IPS-18c (cell line): ENCODE measurements at regions not wholly inside any gene's neighbourhood (a gene's known extent, or its start where the extent isn't known, plus 50 kb on each side); places are given as distances from the start of the nearest gene placed in this dataset.
"Not testable (repeated sequence)": the region's sequence is repeated elsewhere in the genome, so short reads cannot be mapped to it uniquely, and the experiment has no call there.

Experiments
- H3K4me3 ChIP-seq: 2 replicates; pipeline ENCODE4 v1.7.0; 2013; ENCODE audit warnings: low read depth, mild to moderate bottlenecking, low read length, moderate library complexity; ENCODE audit not compliant: insufficient read depth
- H3K9me3 ChIP-seq: one replicate; pipeline ENCODE4 v1.6.1; 2013; ENCODE audit warnings: mild to moderate bottlenecking, low read length, moderate library complexity; ENCODE audit not compliant: control insufficient read depth, insufficient read depth

DNA sequence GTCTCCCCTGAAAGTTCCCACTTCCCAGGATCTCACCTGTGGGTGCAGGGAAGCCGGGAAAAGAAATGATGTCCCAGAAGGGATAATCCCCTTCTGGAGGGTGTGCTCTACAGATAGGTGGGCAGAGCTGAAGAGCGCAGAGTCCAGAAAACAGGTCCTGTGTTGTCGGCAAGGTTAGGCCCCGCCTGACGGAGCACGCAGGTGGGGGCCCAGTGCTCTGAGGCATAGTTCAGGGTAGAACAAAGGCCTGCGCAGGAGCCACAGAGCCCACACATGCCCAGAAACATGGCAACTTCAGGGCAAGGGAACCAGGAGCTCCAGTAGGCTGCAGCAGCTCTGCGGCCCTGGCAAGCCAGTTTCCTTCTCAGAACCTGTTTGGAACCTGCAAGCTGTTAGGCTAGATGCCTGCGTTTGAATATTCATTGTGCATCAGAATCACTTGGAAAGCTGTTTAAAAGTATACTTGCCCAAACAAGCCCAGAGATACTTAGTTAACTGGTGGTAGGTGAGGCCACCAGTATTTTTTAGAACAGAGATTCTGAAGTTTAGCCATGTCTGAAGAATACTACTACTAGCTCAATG is 386.6 kb downstream of the BUD13 start:
- Histone ChIP-seq H3K9me3 (no peaks in the 10 kb centered on the region), H3K4me3 (no peak overlapping the region)

DNA sequence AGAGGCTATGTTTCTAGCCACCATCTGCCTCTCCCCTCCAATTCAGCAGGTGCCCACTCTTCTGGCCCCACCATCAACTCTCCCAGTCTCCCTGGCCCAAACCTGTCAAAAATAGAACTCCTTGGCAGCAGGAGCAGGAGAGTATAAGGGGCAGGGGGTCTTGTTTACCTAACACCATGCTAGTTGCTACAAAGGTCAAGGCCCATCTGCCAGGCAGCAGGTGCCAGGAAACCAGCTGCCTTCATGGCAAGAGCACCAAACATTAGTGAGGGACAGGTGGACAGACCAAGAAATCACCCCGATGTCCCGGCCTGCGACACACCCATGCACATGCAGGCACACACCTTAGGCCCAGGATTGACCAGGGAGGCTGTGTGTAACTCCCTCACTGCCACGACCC is 387.9 kb downstream of the BUD13 start:
- H3K4me3 ChIP-seq = peak overlapping the region; percentile 20; the same call in 1 of the 2 replicates
- H3K9me3 ChIP-seq = no peaks in the 10 kb centered on the region

DNA sequence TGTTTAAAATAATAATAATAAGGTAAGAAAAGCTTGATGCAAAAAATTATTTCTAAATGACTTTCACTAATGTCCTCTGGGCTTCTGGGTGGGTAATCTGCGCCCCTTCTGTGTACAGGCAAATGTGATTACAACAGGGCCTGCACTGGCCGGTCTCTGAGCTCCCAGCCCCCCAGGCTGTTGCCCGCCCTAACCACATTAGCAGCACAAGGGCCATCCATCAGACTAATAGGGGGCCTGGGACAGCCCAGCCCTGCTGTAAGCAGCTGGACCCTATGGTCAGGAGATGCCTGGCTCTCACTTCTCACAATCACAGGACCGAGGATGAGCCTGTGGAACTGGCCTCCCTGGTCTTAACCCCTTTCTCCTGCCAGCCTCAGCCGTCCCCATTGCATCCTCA is 388.4 kb downstream of the BUD13 start:
- Histone ChIP-seq H3K9me3 (no peaks in the 10 kb centered on the region), H3K4me3 (peak overlapping the region; percentile 20; the same call in 1 of the 2 replicates)

DNA sequence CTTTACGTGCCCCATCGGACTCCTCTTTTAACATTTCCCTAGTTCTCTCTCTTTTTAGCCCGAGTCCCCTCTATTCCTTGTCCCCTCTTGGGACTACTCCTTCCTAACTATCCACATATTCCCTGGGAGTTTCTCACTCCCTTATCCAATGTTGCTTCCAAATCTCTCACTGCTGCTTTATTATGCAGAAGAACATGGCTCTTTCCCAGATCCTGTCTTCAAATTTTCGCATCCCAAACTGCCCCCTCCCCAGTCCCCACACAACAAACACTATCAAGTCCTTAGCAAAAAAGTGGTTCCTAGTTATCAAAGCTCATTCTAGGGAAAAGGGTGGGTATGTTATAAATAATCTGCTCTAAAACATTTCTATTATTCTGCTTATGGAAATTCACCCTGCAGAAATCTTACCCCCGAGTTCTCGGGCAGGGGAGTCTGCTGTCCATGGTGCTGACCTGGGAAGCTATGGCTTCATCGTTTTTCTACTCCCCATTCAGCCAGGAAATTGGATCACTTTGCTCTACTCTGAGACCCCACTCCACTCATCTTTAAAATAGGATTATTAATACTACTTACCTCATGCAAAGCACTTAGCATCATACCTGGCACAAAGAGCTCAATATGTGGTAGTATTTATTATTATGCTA is 393.5 kb downstream of the BUD13 start:
- Histone ChIP-seq H3K9me3 (no peaks in the 10 kb centered on the region), H3K4me3 (no peak overlapping the region)

DNA sequence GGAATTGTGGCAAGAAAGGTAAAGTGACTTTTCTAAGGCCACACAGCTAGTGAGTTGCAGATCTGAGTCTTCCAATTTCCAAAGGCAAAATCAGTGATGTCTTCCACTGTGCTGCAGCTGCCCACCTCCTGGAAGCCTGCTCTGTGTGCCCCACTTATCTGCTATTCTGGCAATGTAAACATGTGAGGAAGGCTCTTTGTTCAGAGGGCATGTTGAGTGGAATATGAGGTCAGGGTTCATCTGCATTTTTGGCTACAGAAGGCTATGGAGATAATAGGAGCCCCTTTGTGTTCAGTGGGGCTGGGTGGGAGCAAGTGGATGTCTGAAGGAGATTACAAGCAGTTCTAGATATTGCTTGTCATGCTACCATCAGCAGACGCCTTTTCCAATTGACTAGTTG is 396.2 kb downstream of the BUD13 start:
- Histone ChIP-seq H3K9me3 (no peaks in the 10 kb centered on the region), H3K4me3 (no peak overlapping the region)

DNA sequence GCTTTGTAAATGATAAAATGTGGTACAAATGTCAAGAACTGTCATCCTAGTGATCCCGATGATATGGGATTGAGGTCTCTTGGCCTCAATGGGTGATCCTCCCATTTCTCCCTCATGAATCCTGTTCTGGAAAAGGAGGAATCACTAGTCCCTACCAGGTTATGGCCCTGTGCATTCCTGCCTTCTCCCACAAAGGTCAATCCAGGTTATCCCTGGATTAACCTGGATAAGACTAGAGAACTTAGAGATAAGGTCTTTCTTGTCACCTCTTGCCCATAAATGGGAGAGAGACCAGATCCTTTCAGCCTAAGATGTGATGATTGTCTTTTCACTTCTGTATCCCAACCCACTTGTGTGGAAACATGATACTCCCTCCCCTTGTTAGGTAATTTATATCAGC is 396.7 kb downstream of the BUD13 start:
- Histone ChIP-seq H3K9me3 (no peaks in the 10 kb centered on the region), H3K4me3 (no peak overlapping the region)

DNA sequence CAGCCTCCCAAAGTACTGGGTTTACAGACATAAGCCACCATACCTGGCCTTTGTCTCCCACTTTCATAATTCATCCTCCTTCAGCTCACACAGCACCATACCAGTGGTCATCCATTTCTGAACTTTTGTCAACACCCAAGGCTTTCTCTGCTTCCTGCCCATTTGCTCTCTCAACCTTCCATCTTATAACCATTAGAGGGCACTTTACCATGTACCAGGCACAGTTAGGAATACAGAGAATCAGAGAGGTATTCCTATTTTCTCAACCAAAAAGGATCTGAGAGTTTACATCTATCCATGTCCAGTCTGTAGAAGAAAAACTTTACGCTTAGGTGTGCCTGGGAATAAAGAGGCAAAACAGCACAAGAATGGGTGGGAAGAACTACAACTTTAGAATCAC is 397.6 kb downstream of the BUD13 start:
- H3K9me3 ChIP-seq = no peaks in the 10 kb centered on the region
- no peak overlapping the region for H3K4me3 ChIP-seq

DNA sequence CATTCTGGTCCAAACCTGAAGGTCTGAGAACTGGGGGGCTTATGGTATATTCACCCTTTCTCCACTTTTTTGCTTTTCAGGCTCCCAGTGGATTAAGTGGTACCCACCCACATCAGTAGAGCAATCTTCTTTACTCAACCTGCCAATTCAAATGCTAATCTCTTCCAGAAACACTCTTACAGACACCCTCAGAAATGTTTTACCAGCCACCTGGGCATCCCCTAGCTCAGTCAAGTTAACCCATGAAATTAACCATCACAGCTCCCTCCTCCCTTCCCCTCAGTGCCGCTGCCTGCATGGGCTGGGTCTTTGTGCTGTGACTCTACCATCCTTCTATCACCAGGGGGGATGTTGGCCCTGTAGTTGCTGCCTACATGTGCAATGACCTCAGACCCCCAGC is 398.7 kb downstream of the BUD13 start:
- H3K9me3 ChIP-seq = no peaks in the 10 kb centered on the region
- no peak overlapping the region for H3K4me3 ChIP-seq

DNA sequence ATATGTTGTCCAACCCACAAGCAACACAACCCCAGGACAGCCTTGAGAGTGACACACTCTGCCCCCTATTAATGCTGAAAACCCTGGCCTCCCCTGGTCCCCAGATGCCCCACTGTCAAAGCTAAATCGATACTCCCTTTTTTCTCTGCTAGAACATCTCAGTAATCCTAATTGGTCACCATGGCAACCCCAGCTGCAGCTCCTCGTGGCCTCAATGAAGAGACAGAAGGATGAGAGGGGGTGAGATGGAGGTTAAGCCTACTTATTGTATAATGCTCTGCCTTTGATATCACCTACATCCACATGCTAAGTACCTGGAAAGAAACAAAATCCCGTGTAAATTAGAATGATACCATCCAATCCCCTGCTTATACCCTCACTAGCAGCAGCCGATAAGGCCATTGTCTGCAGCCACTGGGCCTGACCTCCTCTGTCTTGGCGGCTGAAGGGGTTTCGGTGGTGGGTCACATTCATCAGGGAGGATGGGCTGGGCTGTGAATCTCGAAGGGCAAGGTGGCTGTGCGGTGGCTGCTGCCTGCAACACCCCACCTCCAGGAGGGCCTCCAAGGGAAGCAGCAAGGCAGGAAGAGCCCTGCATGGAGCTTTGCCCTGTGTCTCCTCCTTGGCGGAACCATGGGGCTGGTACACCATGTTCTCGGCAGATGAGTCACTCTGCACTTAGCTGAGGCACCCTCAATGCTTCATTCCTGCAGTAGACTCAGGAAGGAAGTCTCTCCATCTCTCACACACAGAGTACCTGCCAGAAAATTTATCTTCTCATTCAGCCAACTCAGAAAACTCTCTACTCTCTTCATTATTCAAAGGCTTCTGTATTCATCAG is 399.5 kb downstream of the BUD13 start:
- Histone ChIP-seq H3K4me3 (no peak overlapping the region), H3K9me3 (no peaks in the 10 kb centered on the region)

DNA sequence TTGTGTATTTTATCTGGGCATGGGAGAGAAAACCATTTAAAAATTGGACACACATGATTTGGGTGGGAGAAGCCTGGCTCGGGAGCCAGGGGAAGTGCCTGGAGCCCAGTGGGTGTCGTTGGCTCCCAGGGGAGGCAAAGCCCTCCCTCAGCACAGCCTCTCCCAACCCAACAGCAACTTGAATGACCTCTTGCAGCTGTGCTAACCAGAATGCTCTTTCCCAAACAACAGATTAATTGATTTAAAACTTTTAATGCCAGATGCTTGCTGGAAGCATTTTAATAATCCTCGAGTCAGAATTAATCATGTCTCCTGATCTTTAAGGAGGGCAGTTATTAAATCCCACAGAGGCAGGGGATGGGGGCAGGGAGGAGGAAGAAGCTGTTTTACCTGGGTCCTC is 401.6 kb downstream of the BUD13 start:
- H3K9me3 ChIP-seq = no peaks in the 10 kb centered on the region
- H3K4me3 ChIP-seq = no peak overlapping the region

DNA sequence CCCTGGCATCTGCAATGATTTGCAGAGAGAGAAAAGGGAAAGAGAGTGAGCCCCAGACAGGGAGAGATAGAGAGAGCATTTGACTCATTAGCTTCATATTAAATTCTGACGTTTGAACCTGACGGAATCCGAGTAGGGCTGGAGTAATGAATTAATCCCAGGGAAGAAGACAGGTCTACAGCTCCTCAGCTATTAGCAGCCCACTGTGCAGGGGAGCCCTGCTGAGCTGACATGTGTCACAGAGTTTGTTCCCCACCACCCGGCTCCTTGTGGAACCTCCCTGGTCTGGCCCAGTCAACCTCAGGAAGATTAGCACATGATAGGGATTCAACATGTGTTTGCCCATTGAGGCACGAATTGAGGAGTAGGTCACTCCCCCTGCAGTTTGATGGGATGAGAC is 404.0 kb downstream of the BUD13 start:
- Histone ChIP-seq H3K4me3 (no peak overlapping the region), H3K9me3 (peaks cover 6% of the 10 kb centered on the region)

DNA sequence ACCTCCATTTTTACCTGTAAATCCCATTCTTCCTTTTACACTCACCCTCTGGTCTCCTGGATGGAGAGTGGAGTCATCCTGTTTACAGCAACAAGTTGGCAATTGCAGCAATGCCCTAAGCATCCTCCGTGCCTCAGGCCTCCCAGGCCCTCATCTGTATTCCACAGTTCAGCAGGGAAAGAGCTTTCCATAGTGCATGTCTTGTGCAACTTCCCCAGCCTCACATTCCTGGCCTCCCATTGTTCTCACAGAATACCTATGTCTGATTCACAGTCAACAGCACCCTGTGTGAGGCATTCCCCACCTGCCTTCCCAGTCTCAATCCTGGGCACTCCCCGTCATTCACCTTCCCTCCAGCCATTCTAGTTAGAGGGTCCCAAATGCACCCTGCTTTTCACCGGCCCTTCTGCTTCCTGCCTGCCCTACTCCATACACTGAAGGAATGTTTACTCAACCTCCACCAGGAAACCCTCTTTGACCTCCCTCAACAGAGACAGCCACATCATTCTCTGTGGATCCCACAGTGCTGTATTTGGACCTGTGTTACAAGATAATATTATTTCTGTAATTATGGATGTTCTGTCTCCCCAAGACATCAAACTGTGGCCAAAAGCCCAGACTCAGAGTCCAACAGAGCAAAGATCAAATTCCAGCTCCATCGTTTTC is 405.7 kb downstream of the BUD13 start:
- Histone ChIP-seq H3K4me3 (no peak overlapping the region), H3K9me3 (peaks cover 6% of the 10 kb centered on the region)

DNA sequence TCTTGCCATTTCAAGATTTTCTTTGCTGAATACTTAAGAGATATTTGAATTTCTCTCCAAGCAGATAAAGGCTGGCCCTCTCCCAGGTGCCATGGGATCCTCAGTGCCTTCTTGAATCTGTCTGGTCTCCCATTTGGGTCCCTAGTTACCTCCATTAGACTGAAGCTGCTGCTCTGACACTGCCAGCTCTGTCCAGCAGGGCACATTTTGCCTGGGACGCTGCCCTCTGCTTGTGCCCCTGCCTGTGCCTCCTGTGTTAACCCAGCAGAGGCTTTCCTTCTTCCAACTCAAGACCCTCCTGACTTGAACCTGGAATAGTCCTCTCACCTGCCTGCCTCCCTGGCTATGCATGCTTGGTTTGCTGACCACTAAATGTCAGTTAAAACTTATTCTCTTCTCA is 406.3 kb downstream of the BUD13 start:
- Histone ChIP-seq H3K9me3 (peaks cover 6% of the 10 kb centered on the region), H3K4me3 (no peak overlapping the region)

DNA sequence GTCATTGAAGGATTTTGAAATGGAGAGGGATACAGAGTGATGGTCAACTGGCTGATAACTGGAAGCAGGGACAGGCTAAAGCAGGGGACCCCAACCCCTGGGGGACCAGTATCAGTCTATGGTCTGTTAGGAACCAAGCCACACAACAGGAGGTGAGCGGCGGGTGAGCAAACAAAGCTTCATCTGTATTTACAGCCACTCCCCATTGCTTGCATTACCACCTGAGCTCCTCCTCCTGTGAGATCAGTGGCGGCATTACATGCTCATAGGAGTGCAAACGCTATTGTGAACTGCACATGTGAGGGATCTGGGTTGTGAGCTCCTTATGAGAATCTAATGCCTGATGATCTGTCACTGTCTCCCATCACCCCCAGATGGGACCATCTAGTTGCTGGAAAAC is 407.9 kb downstream of the BUD13 start:
- not testable (repeated sequence) for H3K4me3 ChIP-seq, H3K9me3 ChIP-seq

DNA sequence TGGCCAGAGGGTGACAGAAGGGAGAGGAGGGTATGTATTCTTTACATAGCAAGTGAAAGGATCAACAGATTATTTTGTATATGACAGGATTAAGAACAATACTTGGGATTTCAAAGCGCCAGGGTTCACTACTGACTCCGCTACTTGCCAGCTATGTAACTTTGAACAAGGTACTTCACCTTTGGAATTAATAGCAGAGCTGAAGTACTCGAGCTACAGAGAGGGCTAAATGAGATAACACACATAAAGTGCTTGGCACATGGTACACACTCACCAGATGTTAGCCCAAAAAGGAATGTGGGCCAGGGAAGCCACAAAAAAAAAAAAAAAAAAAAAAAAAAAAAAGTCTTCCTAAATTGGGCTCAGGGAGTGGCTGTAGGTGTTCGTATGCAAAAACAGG is 408.4 kb downstream of the BUD13 start:
- no peak overlapping the region for H3K4me3 ChIP-seq
- H3K9me3 ChIP-seq = peaks cover 6% of the 10 kb centered on the region

DNA sequence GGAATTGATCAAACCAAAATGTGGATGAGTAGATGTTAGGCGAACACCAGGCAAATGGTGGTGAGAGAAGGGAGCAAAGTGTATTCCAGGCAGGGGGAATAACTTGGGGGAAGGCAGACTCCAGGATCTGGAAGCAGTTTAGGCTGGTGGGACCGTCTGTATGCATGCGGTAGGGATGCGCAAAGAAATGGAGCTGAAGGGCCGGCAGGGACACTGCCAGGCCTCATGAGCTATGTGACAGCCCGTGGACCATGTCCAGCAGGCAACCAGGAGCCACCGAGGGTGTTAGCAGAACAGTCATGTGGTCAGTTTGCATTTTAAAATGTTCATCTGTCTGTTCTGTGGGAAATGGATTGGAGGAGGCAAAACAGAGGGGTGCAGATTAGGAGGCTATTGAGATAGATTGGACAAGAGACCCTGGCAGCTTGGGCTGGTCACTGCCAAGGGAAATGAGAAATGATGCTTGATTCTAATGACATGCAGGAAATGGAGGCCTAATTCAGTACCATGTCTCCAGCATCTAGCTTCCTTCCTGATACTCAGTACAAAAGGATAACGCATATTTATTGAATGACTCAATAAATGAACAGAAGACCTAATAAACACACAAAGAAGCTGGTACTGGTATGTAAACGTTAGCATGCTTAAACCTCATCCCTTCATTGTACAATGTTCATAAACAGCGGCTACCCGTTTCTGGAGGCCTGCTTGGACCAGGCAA is 412.4 kb downstream of the BUD13 start:
- Histone ChIP-seq H3K9me3 (peaks cover 4% of the 10 kb centered on the region), H3K4me3 (no peak overlapping the region)

DNA sequence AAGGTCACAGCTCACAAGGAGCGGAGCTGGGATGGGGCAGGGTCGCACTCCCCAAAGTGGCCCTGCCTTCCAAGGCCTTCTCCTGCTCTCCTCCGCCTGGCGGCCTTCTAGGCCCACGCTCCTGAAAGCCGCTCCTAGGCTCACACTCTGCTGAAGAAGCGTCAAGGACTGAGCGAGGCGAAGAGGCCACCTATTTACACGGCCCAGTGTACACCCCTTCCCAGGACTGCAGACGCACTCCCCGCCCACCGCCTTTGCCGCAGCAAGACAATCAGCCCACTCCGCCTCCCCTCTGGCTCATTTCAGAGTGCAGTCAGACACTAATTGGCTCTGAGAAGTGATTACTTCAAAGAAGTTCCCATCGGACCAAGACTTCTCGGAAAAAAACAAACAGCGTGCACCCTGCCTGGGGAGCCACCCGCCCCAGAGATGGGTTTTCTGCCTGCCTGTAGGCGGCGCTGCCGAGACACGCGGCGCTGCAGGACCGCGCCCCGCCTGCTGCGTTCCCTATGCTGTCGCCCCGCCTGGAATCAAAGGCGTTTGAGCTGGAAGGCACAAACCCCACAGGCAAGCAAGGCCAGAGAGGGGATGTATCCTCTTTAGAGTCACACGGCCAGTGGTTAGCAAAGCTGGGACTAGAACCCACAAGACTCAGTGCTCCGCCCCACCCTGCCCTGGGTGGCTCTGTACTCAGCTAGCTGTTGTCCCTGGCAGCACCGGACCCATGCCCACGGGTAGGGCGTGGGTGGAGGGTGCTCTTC is 414.8 kb downstream of the BUD13 start:
- no peak overlapping the region for H3K4me3 ChIP-seq

More for the DNA sequence above, 414.8 kb downstream of the BUD13 start:
- H3K9me3 ChIP-seq = no peaks in the 10 kb centered on the region
